ENCODE measurements at regions not wholly inside any gene's neighbourhood (a gene's known extent, or its start where the extent isn't known, plus 50 kb on each side); places are given as distances from the start of the nearest gene placed in this dataset.
A peak's percentile ranks its signal among the peaks of the same experiment; 100 is the strongest.

GRCh38 chr12:33314223-33314622, 125.4 kb downstream of the SYT10 start:
- Histone ChIP-seq H3K27ac (no peak overlapping the region), H3K4me2 (no peak overlapping the region), H3K4me1 (no peaks in the 10 kb centered on the region), H3F3A (ENCODE audit: low read depth) (no peaks in the 10 kb centered on the region), H3K4me3 (no peak overlapping the region), H3K9me3 (ENCODE audit: low read depth) (no peaks in the 10 kb centered on the region), H3K79me2 (ENCODE audit: low read depth) (no peaks in the 10 kb centered on the region), H2AFZ (replicated peaks) (no peak overlapping the region), H3K27me3 (no peaks in the 10 kb centered on the region), H3K9ac (no peak overlapping the region), H4K20me1 (ENCODE audit: low read depth) (no peaks in the 10 kb centered on the region), H3K36me3 (no peaks in the 10 kb centered on the region)
- TF ChIP-seq EZH2 (IDR thresholded peaks at IDR 0.05) (no peak), EZH2phosphoT487 (IDR thresholded peaks at IDR 0.05) (no peak), CTCF (IDR thresholded peaks at IDR 0.05) (no peak)
- H3K4me1 Mint-ChIP-seq = no peaks in the 10 kb centered on the region
- H3K27me3 Mint-ChIP-seq (ENCODE audit: insufficient read depth, low read depth) = no peaks in the 10 kb centered on the region
- no peak for DNase-seq (ENCODE audit: low spot score)
- H3K27ac Mint-ChIP-seq = no peak overlapping the region
- no peak overlapping the region for H3K4me3 Mint-ChIP-seq
- no peaks in the 10 kb centered on the region for H3K36me3 Mint-ChIP-seq
- H3K9me3 Mint-ChIP-seq = no peaks in the 10 kb centered on the region

GRCh38 chr12:33313476-33313875, 126.1 kb downstream of the SYT10 start:
- no peaks in the 10 kb centered on the region for H3K4me1 ChIP-seq
- no peak overlapping the region for H3K4me2 ChIP-seq
- Mint-ChIP-seq H3K27me3 (ENCODE audit: insufficient read depth, low read depth) (no peaks in the 10 kb centered on the region), H3K4me1 (no peaks in the 10 kb centered on the region), H3K36me3 (no peaks in the 10 kb centered on the region), H3K27ac (no peak overlapping the region), H3K4me3 (no peak overlapping the region), H3K9me3 (no peaks in the 10 kb centered on the region)
- TF ChIP-seq EZH2 (IDR thresholded peaks at IDR 0.05) (no peak), CTCF (IDR thresholded peaks at IDR 0.05) (no peak), EZH2phosphoT487 (IDR thresholded peaks at IDR 0.05) (no peak)
- H3K9ac ChIP-seq = no peak overlapping the region
- no peaks in the 10 kb centered on the region for H3K36me3 ChIP-seq
- H3F3A ChIP-seq (ENCODE audit: low read depth) = no peaks in the 10 kb centered on the region
- H3K27ac ChIP-seq = no peak overlapping the region
- H3K79me2 ChIP-seq (ENCODE audit: low read depth) = no peaks in the 10 kb centered on the region
- no peaks in the 10 kb centered on the region for H4K20me1 ChIP-seq (ENCODE audit: low read depth)
- H3K4me3 ChIP-seq = no peak overlapping the region
- no peaks in the 10 kb centered on the region for H3K9me3 ChIP-seq (ENCODE audit: low read depth)
- no peaks in the 10 kb centered on the region for H3K27me3 ChIP-seq
- H2AFZ ChIP-seq (replicated peaks) = no peak overlapping the region
- DNase-seq (ENCODE audit: low spot score) = no peak

- Mint-ChIP-seq H3K36me3 (no peaks in the 10 kb centered on the region), H3K4me1 (no peaks in the 10 kb centered on the region), H3K4me3 (no peak overlapping the region), H3K9me3 (no peaks in the 10 kb centered on the region), H3K27ac (no peak overlapping the region), H3K27me3 (ENCODE audit: insufficient read depth, low read depth) (no peaks in the 10 kb centered on the region)
- Histone ChIP-seq H3K36me3 (no peaks in the 10 kb centered on the region), H3F3A (ENCODE audit: low read depth) (no peaks in the 10 kb centered on the region), H3K9ac (no peak overlapping the region), H3K9me3 (ENCODE audit: low read depth) (no peaks in the 10 kb centered on the region), H3K4me3 (no peak overlapping the region), H4K20me1 (ENCODE audit: low read depth) (no peaks in the 10 kb centered on the region), H3K27ac (no peak overlapping the region), H3K4me2 (no peak overlapping the region), H3K79me2 (ENCODE audit: low read depth) (no peaks in the 10 kb centered on the region), H3K27me3 (no peaks in the 10 kb centered on the region), H3K4me1 (no peaks in the 10 kb centered on the region), H2AFZ (replicated peaks) (peak overlapping the region; percentile 19)
- DNase-seq (ENCODE audit: low spot score) = no peak
- TF ChIP-seq EZH2 (IDR thresholded peaks at IDR 0.05) (no peak), CTCF (IDR thresholded peaks at IDR 0.05) (no peak), EZH2phosphoT487 (IDR thresholded peaks at IDR 0.05) (no peak)
Observed at GRCh38 chr12:33310471-33310870, 129.1 kb downstream of the SYT10 start.

- no peaks in the 10 kb centered on the region for H3K9me3 ChIP-seq (ENCODE audit: low read depth)
- H3K27ac ChIP-seq = no peak overlapping the region
- Mint-ChIP-seq H3K27me3 (ENCODE audit: insufficient read depth, low read depth) (peaks cover 2% of the 10 kb centered on the region), H3K9me3 (peaks cover 2% of the 10 kb centered on the region), H3K36me3 (no peaks in the 10 kb centered on the region), H3K4me3 (no peak overlapping the region), H3K4me1 (no peaks in the 10 kb centered on the region), H3K27ac (no peak overlapping the region)
- H3F3A ChIP-seq (ENCODE audit: low read depth) = no peaks in the 10 kb centered on the region
- no peak overlapping the region for H2AFZ ChIP-seq (replicated peaks)
- H3K27me3 ChIP-seq = no peaks in the 10 kb centered on the region
- no peaks in the 10 kb centered on the region for H3K4me1 ChIP-seq
- H3K4me3 ChIP-seq = no peak overlapping the region
- TF ChIP-seq EZH2phosphoT487 (IDR thresholded peaks at IDR 0.05) = no peak
- no peak for TF ChIP-seq EZH2 (IDR thresholded peaks at IDR 0.05)
- TF ChIP-seq CTCF (IDR thresholded peaks at IDR 0.05) = no peak
- no peaks in the 10 kb centered on the region for H3K36me3 ChIP-seq
- no peaks in the 10 kb centered on the region for H3K79me2 ChIP-seq (ENCODE audit: low read depth)
- no peaks in the 10 kb centered on the region for H4K20me1 ChIP-seq (ENCODE audit: low read depth)
- DNase-seq (ENCODE audit: low spot score) = no peak
- H3K9ac ChIP-seq = no peak overlapping the region
- H3K4me2 ChIP-seq = no peak overlapping the region
Observed at GRCh38 chr12:33304176-33304575, 135.4 kb downstream of the SYT10 start.

All from neural progenitor cell (in vitro differentiated cells).